GM12865 (cell line): ENCODE measurements at regions not wholly inside any gene's neighbourhood (a gene's known extent, or its start where the extent isn't known, plus 50 kb on each side); places are given as distances from the start of the nearest gene placed in this dataset.

ENCODE experiments used
- DNase-seq: peaks from one replicate; pipeline ENCODE4 v3.0.0; 2010; ENCODE audit warnings: low read depth
- H3K4me3 ChIP-seq: 2 replicates; pipeline ENCODE4 v1.5.1; 2011; ENCODE audit warnings: mild to moderate bottlenecking, low read depth, low read length, control low read depth
- CTCF ChIP-seq: IDR thresholded peaks from 2 replicates; pipeline ENCODE4 v1.5.1; 2011; ENCODE audit warnings: low read length, control low read depth, low read depth, inconsistent platforms; ENCODE audit not compliant: insufficient read depth; ENCODE audit errors: missing control alignments

GRCh38 chr7:94848531-94848930, 58.9 kb upstream of the PPP1R9A start:
- no peak overlapping the region for H3K4me3 ChIP-seq
- DNase-seq = no peak
- TF ChIP-seq CTCF = no peak

- no peak for TF ChIP-seq CTCF
- no peak for DNase-seq
- no peak overlapping the region for H3K4me3 ChIP-seq
Observed at GRCh38 chr7:94848992-94849576, 58.3 kb upstream of the PPP1R9A start.

GRCh38 chr7:94849636-94850208, 57.7 kb upstream of the PPP1R9A start:
- H3K4me3 ChIP-seq = no peak overlapping the region
- no peak for DNase-seq
- TF ChIP-seq CTCF = no peak

DNA sequence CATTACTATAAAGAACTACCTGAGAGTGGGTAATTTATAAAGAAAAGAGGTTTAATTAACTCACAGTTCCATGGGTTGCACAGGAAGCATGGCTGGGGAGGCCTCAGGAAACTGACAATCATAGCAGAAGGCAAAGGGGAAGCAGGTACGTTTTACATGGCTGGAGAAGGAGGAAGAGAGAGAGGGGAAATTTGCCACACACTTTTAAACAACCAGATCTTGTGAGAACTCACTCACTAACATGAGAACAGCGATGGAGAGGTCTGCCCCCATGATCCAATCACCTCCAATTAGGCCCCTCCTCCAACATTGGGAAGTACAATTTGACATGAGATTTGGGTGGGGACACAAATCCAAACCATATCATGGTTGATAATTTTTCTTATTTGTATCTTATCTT, 51.8 kb upstream of the PPP1R9A start:
- no peak for DNase-seq
- no peak for TF ChIP-seq CTCF
- no peak overlapping the region for H3K4me3 ChIP-seq

DNA sequence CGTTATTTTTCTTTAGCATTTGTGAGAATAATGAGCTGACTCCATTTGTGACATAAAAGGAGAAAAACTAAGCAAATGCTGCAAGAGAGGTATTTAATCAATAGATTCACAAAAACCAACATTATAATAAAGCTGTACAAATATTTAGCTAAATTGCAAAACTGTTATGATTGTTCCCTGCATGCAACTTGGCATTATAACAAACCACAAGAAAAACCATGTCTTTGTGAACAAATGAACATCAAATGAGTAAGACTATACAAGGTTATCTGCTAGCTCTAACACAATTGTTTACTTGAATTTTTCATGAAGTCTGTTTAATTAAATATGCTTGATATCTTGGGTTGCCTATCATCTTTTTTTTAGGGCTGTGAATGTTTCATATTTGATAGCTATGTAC, 50.8 kb upstream of the PPP1R9A start:
- TF ChIP-seq CTCF = no peak
- no peak overlapping the region for H3K4me3 ChIP-seq
- no peak for DNase-seq
